Gastrocnemius medialis (tissue), 4 donors: ENCODE measurements at regions not wholly inside any gene's neighbourhood (a gene's known extent, or its start where the extent isn't known, plus 50 kb on each side); places are given as distances from the start of the nearest gene placed in this dataset.

ENCODE experiments used
- ATAC-seq, 2 donors: fragments of 150-250 bp; one replicate each; pipeline ENCODE4 v1.9.1; 2016
- DNase-seq, 2 donors: peaks; one replicate each; pipeline ENCODE4 v3.0.0-alpha.2; 2019
- H3K27ac ChIP-seq, 4 donors: fragments of 200-600 bp; sonication (generic); 1 replicate in 1 of 4; 2 replicates in 3 of 4; pipeline ENCODE4 v1.5.1; 2016 to 2018; ENCODE audit warnings: mild to moderate bottlenecking in 2 of 4, moderate library complexity in 1 of 4
- H3K27me3 ChIP-seq, 3 donors: fragments of 200-600 bp; sonication (generic) in 2 of 3; 1 replicate in 1 of 3; 2 replicates in 2 of 3; pipeline versions ENCODE4 v1.5.1 to v1.6.0; 2016 to 2019; ENCODE audit warnings: mild to moderate bottlenecking in 1 of 3, moderate library complexity in 1 of 3
- H3K36me3 ChIP-seq, 2 donors: fragments of 200-600 bp; sonication (generic) in 1 of 2; one replicate each; pipeline ENCODE4 v1.5.1; 2017 to 2018
- H3K4me1 ChIP-seq, 2 donors: fragments of 200-600 bp; sonication (generic) in 1 of 2; one replicate each; pipeline ENCODE4 v1.5.1; 2016 to 2017; ENCODE audit warnings: mild to moderate bottlenecking in 2 of 2
- H3K4me3 ChIP-seq, 4 donors: fragments of 200-600 bp; sonication (generic) in 3 of 4; 1 replicate in 1 of 4; 2 replicates in 3 of 4; pipeline ENCODE4 v1.5.1; 2016 to 2019; ENCODE audit warnings: mild to moderate bottlenecking in 2 of 4
- H3K9me3 ChIP-seq, 3 donors: fragments of 200-600 bp; sonication (generic) in 2 of 3; 1 replicate in 1 of 3; 2 replicates in 2 of 3; pipeline ENCODE4 v1.5.1; 2016 to 2019
- POLR2A ChIP-seq, 2 donors: fragments of 450-650 bp; IDR thresholded peaks; one replicate each; pipeline ENCODE4 v1.6.1; 2017; ENCODE audit warnings: antibody characterized with exemption in 2 of 2, mild to moderate bottlenecking in 2 of 2, moderate library complexity in 2 of 2
- in situ Hi-C, 4 donors: fragments of 200-750 bp; cut with MboI; loops; one replicate each; pipeline versions ENCODE4 v1.15.0 to v1.8.0; 2017; ENCODE audit warnings: low sequenced_read_pairs in 4 of 4
- intact Hi-C: fragments of 100-400 bp; cut with DNase I; formaldehyde crosslinking; loops from one replicate; pipeline ENCODE4 v1.15.1; 2023; ENCODE audit warnings: low total_unique reads
- TF ChIP-seq, protein P1 (sequence below), 5 experiments: fragments of 450-650 bp in 3 of 5; fragments of 200-600 bp in 2 of 5; sonication (generic) in 2 of 5; IDR thresholded peaks in 4 of 5; conservative IDR thresholded peaks in 1 of 5; 1 replicate in 4 of 5; 2 replicates in 1 of 5; pipeline ENCODE4 v1.5.1; 2016 to 2019; ENCODE audit warnings: antibody characterized with exemption in 5 of 5, mild to moderate bottlenecking in 3 of 5, moderate library complexity in 3 of 5

- intact Hi-C loops: no loop called here
- no peaks in the 10 kb centered on the region for H3K36me3 ChIP-seq
Measured at GRCh38 chr7:52854681-52855080, 180.8 kb upstream of the POM121L12 start.

GRCh38 chr7:52851547-52851946, 183.9 kb upstream of the POM121L12 start:
- Histone ChIP-seq H3K4me3 (no peak overlapping the region), H3K27ac (no peak overlapping the region), H3K4me1 (no peaks in the 10 kb centered on the region), H3K9me3 (no peaks in the 10 kb centered on the region), H3K36me3 (no peaks in the 10 kb centered on the region), H3K27me3 (no peaks in the 10 kb centered on the region)
- in situ Hi-C loops (no loop called here), intact Hi-C loops (no loop called here)
- ATAC-seq (no peak), DNase-seq (no peak)
- no peak for TF ChIP-seq POLR2A (IDR thresholded peaks at IDR 0.05)
- TF ChIP-seq, protein P1, sequence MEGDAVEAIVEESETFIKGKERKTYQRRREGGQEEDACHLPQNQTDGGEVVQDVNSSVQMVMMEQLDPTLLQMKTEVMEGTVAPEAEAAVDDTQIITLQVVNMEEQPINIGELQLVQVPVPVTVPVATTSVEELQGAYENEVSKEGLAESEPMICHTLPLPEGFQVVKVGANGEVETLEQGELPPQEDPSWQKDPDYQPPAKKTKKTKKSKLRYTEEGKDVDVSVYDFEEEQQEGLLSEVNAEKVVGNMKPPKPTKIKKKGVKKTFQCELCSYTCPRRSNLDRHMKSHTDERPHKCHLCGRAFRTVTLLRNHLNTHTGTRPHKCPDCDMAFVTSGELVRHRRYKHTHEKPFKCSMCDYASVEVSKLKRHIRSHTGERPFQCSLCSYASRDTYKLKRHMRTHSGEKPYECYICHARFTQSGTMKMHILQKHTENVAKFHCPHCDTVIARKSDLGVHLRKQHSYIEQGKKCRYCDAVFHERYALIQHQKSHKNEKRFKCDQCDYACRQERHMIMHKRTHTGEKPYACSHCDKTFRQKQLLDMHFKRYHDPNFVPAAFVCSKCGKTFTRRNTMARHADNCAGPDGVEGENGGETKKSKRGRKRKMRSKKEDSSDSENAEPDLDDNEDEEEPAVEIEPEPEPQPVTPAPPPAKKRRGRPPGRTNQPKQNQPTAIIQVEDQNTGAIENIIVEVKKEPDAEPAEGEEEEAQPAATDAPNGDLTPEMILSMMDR (IDR thresholded peaks at IDR 0.05 in 4 of 5, conservative IDR thresholded peaks at IDR 0.05 in 1 of 5): no peak

More at GRCh38 chr7:52854681-52855080, 180.8 kb upstream of the POM121L12 start:
- H3K4me3 ChIP-seq: no peak overlapping the region
- no peaks in the 10 kb centered on the region for H3K27me3 ChIP-seq
- no peak for TF ChIP-seq POLR2A (IDR thresholded peaks at IDR 0.05)
- TF ChIP-seq, protein P1 (IDR thresholded peaks at IDR 0.05 in 4 of 5, conservative IDR thresholded peaks at IDR 0.05 in 1 of 5): no peak
- H3K4me1 ChIP-seq: no peaks in the 10 kb centered on the region
- DNase-seq (no peak), ATAC-seq (no peak)
- no peak overlapping the region for H3K27ac ChIP-seq
- in situ Hi-C loops: no loop called here
- no peaks in the 10 kb centered on the region for H3K9me3 ChIP-seq

- H3K4me1 ChIP-seq: no peaks in the 10 kb centered on the region
- no peak overlapping the region for H3K4me3 ChIP-seq
- DNase-seq (no peak), ATAC-seq (no peak)
- intact Hi-C loops: no loop called here
- no peak for TF ChIP-seq POLR2A (IDR thresholded peaks at IDR 0.05)
- TF ChIP-seq, protein P1 (IDR thresholded peaks at IDR 0.05 in 4 of 5, conservative IDR thresholded peaks at IDR 0.05 in 1 of 5): no peak
- no peaks in the 10 kb centered on the region for H3K9me3 ChIP-seq
- H3K36me3 ChIP-seq: no peaks in the 10 kb centered on the region
- in situ Hi-C loops: no loop called here
- no peak overlapping the region for H3K27ac ChIP-seq
- no peaks in the 10 kb centered on the region for H3K27me3 ChIP-seq
Measured at GRCh38 chr7:52843436-52843835, 192.0 kb upstream of the POM121L12 start.

DNA sequence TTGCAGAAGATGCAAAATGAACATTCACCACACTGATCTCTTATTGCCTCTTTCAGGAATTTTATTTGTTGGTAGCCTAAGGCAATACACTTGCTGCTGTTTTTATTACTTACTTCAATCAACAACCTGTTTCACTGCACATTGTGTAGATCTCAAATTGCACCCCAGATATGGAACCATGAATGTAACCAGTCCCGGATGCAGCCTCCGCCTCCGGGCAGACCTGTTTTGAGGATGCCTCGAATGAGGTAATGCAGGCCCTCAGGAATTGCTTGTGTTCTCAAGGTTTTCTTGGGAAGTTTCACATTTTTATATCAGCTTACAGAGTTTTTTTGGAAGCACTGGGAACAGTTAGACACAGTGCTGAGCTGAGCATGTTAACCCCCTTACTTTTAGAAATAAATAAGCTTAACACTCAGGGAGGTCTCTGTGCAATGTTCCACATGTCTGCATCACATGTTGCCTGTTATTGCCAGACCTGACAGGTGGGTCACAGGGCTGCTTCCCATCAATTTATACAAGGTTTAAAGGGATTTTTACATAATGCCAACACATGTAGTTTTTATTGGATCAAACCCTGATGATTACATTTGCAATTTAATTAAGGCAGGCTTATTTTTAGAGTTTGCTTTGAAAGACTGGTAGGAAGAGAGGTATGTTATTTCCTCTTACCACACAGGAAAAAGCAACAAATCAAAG, 193.1 kb upstream of the POM121L12 start:
- Histone ChIP-seq H3K27ac (no peak overlapping the region), H3K36me3 (no peaks in the 10 kb centered on the region), H3K4me1 (no peaks in the 10 kb centered on the region), H3K27me3 (no peaks in the 10 kb centered on the region), H3K4me3 (no peak overlapping the region), H3K9me3 (no peaks in the 10 kb centered on the region)
- DNase-seq: no peak
- in situ Hi-C loops: no loop called here
- TF ChIP-seq, protein P1 (IDR thresholded peaks at IDR 0.05 in 4 of 5, conservative IDR thresholded peaks at IDR 0.05 in 1 of 5): no peak
- no peak for TF ChIP-seq POLR2A (IDR thresholded peaks at IDR 0.05)
- intact Hi-C loops: no loop called here
- ATAC-seq: no peak

DNA sequence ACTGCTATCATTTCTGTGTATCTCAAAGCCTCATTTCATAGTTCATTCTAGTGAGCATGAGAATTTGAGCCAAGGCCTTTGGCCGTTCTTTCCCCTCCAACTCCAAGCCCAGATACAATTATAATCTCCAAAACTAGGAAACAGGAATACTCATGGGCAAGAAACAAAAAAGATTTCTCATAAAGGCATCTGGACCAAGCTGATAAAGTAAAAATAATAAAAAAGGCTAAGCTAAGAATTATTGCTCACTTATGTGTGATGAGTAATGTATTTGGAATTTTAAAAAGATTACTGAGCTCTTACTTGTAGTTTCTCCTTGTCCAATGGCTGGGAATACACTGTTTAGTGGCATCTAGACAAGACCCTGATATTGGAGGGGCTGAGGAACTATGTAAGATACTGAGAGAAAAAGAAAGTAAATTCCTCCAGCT, 196.4 kb upstream of the POM121L12 start:
- TF ChIP-seq, protein P1 (IDR thresholded peaks at IDR 0.05 in 4 of 5, conservative IDR thresholded peaks at IDR 0.05 in 1 of 5): no peak
- no peak for TF ChIP-seq POLR2A (IDR thresholded peaks at IDR 0.05)
- no peak overlapping the region for H3K4me3 ChIP-seq
- no peak overlapping the region for H3K27ac ChIP-seq
- no peak for ATAC-seq
- intact Hi-C loops: no loop called here
- no peaks in the 10 kb centered on the region for H3K36me3 ChIP-seq
- no peaks in the 10 kb centered on the region for H3K27me3 ChIP-seq
- no peaks in the 10 kb centered on the region for H3K9me3 ChIP-seq
- DNase-seq: no peak
- H3K4me1 ChIP-seq: no peaks in the 10 kb centered on the region
- in situ Hi-C loops: no loop called here
